H9 (cell line): ENCODE measurements at regions not wholly inside any gene's neighbourhood (a gene's known extent, or its start where the extent isn't known, plus 50 kb on each side); places are given as distances from the start of the nearest gene placed in this dataset.

Experiments
- DNase-seq: peaks from one replicate; pipeline ENCODE4 v3.0.0-alpha.2; 2017
- H2AFZ ChIP-seq: one replicate; pipeline ENCODE4 v1.6.1; 2013; ENCODE audit warnings: mild to moderate bottlenecking, low read length, control low read depth, moderate library complexity
- H2AK5ac ChIP-seq: 2 replicates; pipeline ENCODE4 v1.6.1; 2013; ENCODE audit warnings: low read length, control low read depth, mixed read lengths; ENCODE audit not compliant: insufficient read length
- H2BK120ac ChIP-seq: one replicate; pipeline ENCODE4 v1.6.1; 2013; ENCODE audit warnings: low read depth, mild to moderate bottlenecking, low read length, control low read depth, inconsistent platforms; ENCODE audit not compliant: poor library complexity, severe bottlenecking
- H2BK12ac ChIP-seq: 2 replicates; pipeline ENCODE4 v1.6.1; 2013; ENCODE audit warnings: low read length, control low read depth, mixed read lengths, low read depth; ENCODE audit not compliant: insufficient read length
- H2BK15ac ChIP-seq: 2 replicates; pipeline ENCODE4 v1.6.1; 2013; ENCODE audit warnings: low read depth, low read length, control low read depth
- H2BK20ac ChIP-seq: one replicate; pipeline ENCODE4 v1.6.1; 2013; ENCODE audit warnings: low read depth, mild to moderate bottlenecking, low read length, control low read depth, inconsistent platforms; ENCODE audit not compliant: poor library complexity, severe bottlenecking
- H2BK5ac ChIP-seq: 2 replicates; pipeline ENCODE4 v1.6.1; 2013; ENCODE audit warnings: low read length, control low read depth, mixed read lengths; ENCODE audit not compliant: insufficient read length
- H3K14ac ChIP-seq: 2 replicates; pipeline ENCODE4 v1.6.1; 2013; ENCODE audit warnings: low read length, control low read depth; ENCODE audit not compliant: insufficient read depth
- H3K18ac ChIP-seq: 2 replicates; pipeline ENCODE4 v1.6.1; 2013; ENCODE audit warnings: low read depth, mild to moderate bottlenecking, mixed read lengths, low read length, control low read depth; ENCODE audit not compliant: insufficient read length
- H3K23ac ChIP-seq: 2 replicates; pipeline ENCODE4 v1.6.1; 2013; ENCODE audit warnings: low read length, control low read depth, mixed read lengths, low read depth; ENCODE audit not compliant: insufficient read length
- H3K23me2 ChIP-seq: 2 replicates; pipeline ENCODE4 v1.6.1; 2013; ENCODE audit warnings: low read depth, mild to moderate bottlenecking, mixed read lengths, low read length, control low read depth; ENCODE audit not compliant: insufficient read length, poor library complexity, severe bottlenecking
- H3K27ac ChIP-seq: 2 replicates; pipeline ENCODE4 v1.5.1; 2013; ENCODE audit warnings: low read length, control low read depth, mixed read lengths, low read depth; ENCODE audit not compliant: insufficient read length
- H3K27me3 ChIP-seq: 2 replicates; pipeline ENCODE4 v1.6.1; 2013; ENCODE audit warnings: low read length, control low read depth, inconsistent platforms; ENCODE audit not compliant: insufficient read depth
- H3K4ac ChIP-seq: 2 replicates; pipeline ENCODE4 v1.6.1; 2013; ENCODE audit warnings: low read depth, mild to moderate bottlenecking, control low read depth, inconsistent platforms, low read length, moderate library complexity
- H3K4me1 ChIP-seq: 2 replicates; pipeline ENCODE4 v1.6.1; 2013; ENCODE audit warnings: low read length, control low read depth, inconsistent platforms; ENCODE audit not compliant: insufficient read depth
- H3K4me2 ChIP-seq: 2 replicates; pipeline ENCODE4 v1.6.1; 2013; ENCODE audit warnings: low read length, control low read depth, mixed read lengths; ENCODE audit not compliant: insufficient read length, insufficient read depth
- H3K56ac ChIP-seq: 2 replicates; pipeline ENCODE4 v1.6.1; 2013; ENCODE audit warnings: low read depth, mild to moderate bottlenecking, mixed read lengths, low read length, control low read depth; ENCODE audit not compliant: insufficient read length
- H3K79me1 ChIP-seq: 2 replicates; pipeline ENCODE4 v1.6.1; 2013; ENCODE audit warnings: low read depth, mild to moderate bottlenecking, moderate library complexity, low read length, control low read depth, inconsistent platforms; ENCODE audit not compliant: insufficient read depth, poor library complexity, severe bottlenecking
- H3K79me2 ChIP-seq: 2 replicates; pipeline ENCODE4 v1.6.1; 2013; ENCODE audit warnings: low read length, control low read depth, inconsistent platforms; ENCODE audit not compliant: insufficient read depth
- H3K9ac ChIP-seq: 2 replicates; pipeline ENCODE4 v1.6.1; 2013; ENCODE audit warnings: low read length, control low read depth, mixed read lengths; ENCODE audit not compliant: insufficient read length; ENCODE audit errors: extremely low read depth
- H3K9me3 ChIP-seq: one replicate; pipeline ENCODE4 v1.6.1; 2013; ENCODE audit warnings: low read depth, low read length, inconsistent platforms; ENCODE audit not compliant: control insufficient read depth
- H3T11ph ChIP-seq: one replicate; pipeline ENCODE4 v1.6.1; 2013; ENCODE audit warnings: mild to moderate bottlenecking, low read length, control low read depth, inconsistent platforms
- H4K20me1 ChIP-seq: one replicate; pipeline ENCODE4 v1.6.1; 2013; ENCODE audit not compliant: control insufficient read depth, insufficient read length, insufficient read depth
- H4K5ac ChIP-seq: 2 replicates; pipeline ENCODE4 v1.6.1; 2013; ENCODE audit warnings: low read depth, mild to moderate bottlenecking, mixed read lengths, low read length, control low read depth; ENCODE audit not compliant: insufficient read length
- H4K8ac ChIP-seq: replicated peaks from 2 replicates; pipeline ENCODE4 v1.6.1; 2013; ENCODE audit warnings: low read length, control low read depth, mixed read lengths, low read depth; ENCODE audit not compliant: insufficient read length
- H4K91ac ChIP-seq: 2 replicates; pipeline ENCODE4 v1.6.1; 2013; ENCODE audit warnings: low read depth, mild to moderate bottlenecking, moderate library complexity, mixed read lengths, low read length, control low read depth; ENCODE audit not compliant: insufficient read length
- H3K27ac Mint-ChIP-seq, 3 experiments: 2 replicates in 2 of 3; 3 replicates in 1 of 3; pipeline ENCODE4 v1.8.0; 2020 to 2021; ENCODE audit warnings: mixed read lengths in 3 of 3, mild to moderate bottlenecking in 1 of 3, moderate library complexity in 1 of 3
- H3K27me3 Mint-ChIP-seq: 2 replicates; pipeline ENCODE4 v1.8.0; 2021; ENCODE audit warnings: low read depth, mild to moderate bottlenecking, moderate library complexity, mixed read lengths
- H3K36me3 Mint-ChIP-seq, 3 experiments: 2 replicates in 2 of 3; 3 replicates in 1 of 3; pipeline ENCODE4 v1.8.0; 2020 to 2021; ENCODE audit warnings: low read depth in 3 of 3, mixed read lengths in 3 of 3; ENCODE audit not compliant: insufficient read depth in 1 of 3
- H3K4me1 Mint-ChIP-seq, 2 experiments: 2 replicates each; pipeline ENCODE4 v1.8.0; 2020; ENCODE audit warnings: mixed read lengths in 2 of 2
- H3K4me3 Mint-ChIP-seq, 2 experiments: 2 replicates in 1 of 2; 3 replicates in 1 of 2; pipeline ENCODE4 v1.8.0; 2020 to 2021; ENCODE audit warnings: mild to moderate bottlenecking in 2 of 2, mixed read lengths in 2 of 2, moderate library complexity in 1 of 2
- H3K9me3 Mint-ChIP-seq, 2 experiments: 2 replicates in 1 of 2; 3 replicates in 1 of 2; pipeline ENCODE4 v1.8.0; 2020; ENCODE audit warnings: mild to moderate bottlenecking in 2 of 2, mixed read lengths in 2 of 2, moderate library complexity in 1 of 2
- WGBS: extraction: QIAGEN DNeasy Blood & Tissue Kit; methylation state at CpG from one replicate; pipeline ENCODE4 v1.1.7; 2013; ENCODE audit warnings: missing lambda C conversion rate, low lambda C conversion rate, mixed read lengths; ENCODE audit not compliant: insufficient read length; ENCODE audit errors: extremely low coverage; 5-methylcytosine and 5-hydroxymethylcytosine counted together
- TF ChIP-seq, protein P1 (sequence below): fragments of 200-600 bp; sonication (generic); conservative IDR thresholded peaks from 3 replicates; pipeline ENCODE4 v1.8.0; 2021; ENCODE audit warnings: antibody characterized with exemption, mild to moderate bottlenecking

DNA sequence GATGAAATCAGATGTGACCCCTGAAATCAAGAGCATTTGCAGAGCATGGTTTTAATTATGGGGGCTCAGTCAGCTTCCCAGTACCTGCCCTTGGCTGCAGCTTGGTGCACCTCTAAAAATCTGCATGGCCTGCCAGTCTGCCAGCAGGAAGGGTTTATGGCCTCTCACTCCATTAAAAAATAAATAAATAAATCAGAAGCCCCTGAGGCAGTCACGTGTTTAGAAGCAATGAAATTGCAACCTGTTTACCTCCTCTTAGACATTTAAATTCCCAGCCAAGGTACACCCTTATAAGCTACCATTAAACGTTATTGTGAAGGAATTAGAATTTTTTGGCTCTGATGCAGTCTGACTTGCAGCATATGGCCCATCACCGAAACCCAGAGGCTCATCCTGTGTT is 114.0 kb upstream of the LDB2 start:
- no peak overlapping the region for H4K5ac ChIP-seq
- TF ChIP-seq, protein P1, sequence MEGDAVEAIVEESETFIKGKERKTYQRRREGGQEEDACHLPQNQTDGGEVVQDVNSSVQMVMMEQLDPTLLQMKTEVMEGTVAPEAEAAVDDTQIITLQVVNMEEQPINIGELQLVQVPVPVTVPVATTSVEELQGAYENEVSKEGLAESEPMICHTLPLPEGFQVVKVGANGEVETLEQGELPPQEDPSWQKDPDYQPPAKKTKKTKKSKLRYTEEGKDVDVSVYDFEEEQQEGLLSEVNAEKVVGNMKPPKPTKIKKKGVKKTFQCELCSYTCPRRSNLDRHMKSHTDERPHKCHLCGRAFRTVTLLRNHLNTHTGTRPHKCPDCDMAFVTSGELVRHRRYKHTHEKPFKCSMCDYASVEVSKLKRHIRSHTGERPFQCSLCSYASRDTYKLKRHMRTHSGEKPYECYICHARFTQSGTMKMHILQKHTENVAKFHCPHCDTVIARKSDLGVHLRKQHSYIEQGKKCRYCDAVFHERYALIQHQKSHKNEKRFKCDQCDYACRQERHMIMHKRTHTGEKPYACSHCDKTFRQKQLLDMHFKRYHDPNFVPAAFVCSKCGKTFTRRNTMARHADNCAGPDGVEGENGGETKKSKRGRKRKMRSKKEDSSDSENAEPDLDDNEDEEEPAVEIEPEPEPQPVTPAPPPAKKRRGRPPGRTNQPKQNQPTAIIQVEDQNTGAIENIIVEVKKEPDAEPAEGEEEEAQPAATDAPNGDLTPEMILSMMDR = no peak
- H3K4ac ChIP-seq = no peak overlapping the region
- no peaks in the 10 kb centered on the region for H3K27me3 Mint-ChIP-seq
- H3K9me3 Mint-ChIP-seq = peaks cover 0 to 6% of the 10 kb centered on the region in 2 experiments; a peak in 3 of 5 replicates
- H2BK12ac ChIP-seq = no peak overlapping the region
- no peak overlapping the region for H3K4me3 Mint-ChIP-seq
- peaks cover 0 to 4% (median 0%) of the 10 kb centered on the region in 3 experiments; a peak in 2 of 7 replicates for H3K36me3 Mint-ChIP-seq
- no peaks in the 10 kb centered on the region for H3K27me3 ChIP-seq
- H2BK15ac ChIP-seq = no peak overlapping the region
- H4K8ac ChIP-seq = no peak overlapping the region
- no peak overlapping the region; a peak in 1 of 7 replicates for H3K27ac Mint-ChIP-seq
- H3K79me1 ChIP-seq = no peaks in the 10 kb centered on the region
- no CpG with 5 or more reads among the region's 3 CpGs for WGBS
- H3K9ac ChIP-seq = no peak overlapping the region
- peak overlapping the region; percentile 22 for H2AFZ ChIP-seq
- H4K91ac ChIP-seq = no peak overlapping the region
- H3K18ac ChIP-seq = no peak overlapping the region
- no peaks in the 10 kb centered on the region for H4K20me1 ChIP-seq
- no peaks in the 10 kb centered on the region for H3K9me3 ChIP-seq
- no peaks in the 10 kb centered on the region for H3K23me2 ChIP-seq
- DNase-seq = no peak
- H3K23ac ChIP-seq = no peak overlapping the region
- no peak overlapping the region for H2BK120ac ChIP-seq
- no peaks in the 10 kb centered on the region for H3K79me2 ChIP-seq
- H2AK5ac ChIP-seq = no peak overlapping the region
- H3K56ac ChIP-seq = no peak overlapping the region
- H2BK5ac ChIP-seq = no peak overlapping the region
- no peaks in the 10 kb centered on the region; the same call in 1 of the 2 replicates for H3K4me1 ChIP-seq
- H3K14ac ChIP-seq = no peak overlapping the region
- H3K27ac ChIP-seq = no peak overlapping the region
- peak overlapping the region; percentile 36 for H3T11ph ChIP-seq
- H2BK20ac ChIP-seq = no peak overlapping the region
- no peak overlapping the region for H3K4me2 ChIP-seq
- peaks cover 6 to 23% of the 10 kb centered on the region in 2 experiments for H3K4me1 Mint-ChIP-seq
